Endothelial cell of umbilical vein (primary cell): ENCODE measurements at regions not wholly inside any gene's neighbourhood (a gene's known extent, or its start where the extent isn't known, plus 50 kb on each side); places are given as distances from the start of the nearest gene placed in this dataset.

Experiments used
- CTCF ChIP-seq, 2 donors: IDR thresholded peaks; 1 replicate in 1 of 2; 2 replicates in 1 of 2; pipeline ENCODE4 v1.5.1; 2011; ENCODE audit warnings: low read length in 2 of 2, mild to moderate bottlenecking in 2 of 2, moderate library complexity in 2 of 2, control low read depth in 1 of 2, inconsistent platforms in 1 of 2, low read depth in 1 of 2; ENCODE audit not compliant: insufficient read depth in 1 of 2; ENCODE audit errors: extremely low read depth in 1 of 2
- EZH2 ChIP-seq: IDR thresholded peaks from 2 replicates; pipeline ENCODE4 v1.6.1; 2012; ENCODE audit warnings: borderline replicate concordance, low read depth, mild to moderate bottlenecking, moderate library complexity, low read length, inconsistent platforms; ENCODE audit not compliant: severe bottlenecking
- POLR2AphosphoS5 ChIP-seq: IDR thresholded peaks from 2 replicates; pipeline ENCODE4 v1.6.1; 2012; ENCODE audit warnings: low read depth, mild to moderate bottlenecking, control low read depth, low read length, moderate library complexity; ENCODE audit not compliant: insufficient read depth

- TF ChIP-seq CTCF (IDR thresholded peaks at IDR 0.05; ENCODE audit: extremely low read depth in 1 of 2, insufficient read depth in 1 of 2, low read depth in 1 of 2, low read length in 2 of 2) (no peak), EZH2 (no peak), POLR2AphosphoS5 (no peak)
Observed at GRCh38 chr4:14294611-14295010, 667.1 kb upstream of the BOD1L1 start.
